ENCODE measurements at regions not wholly inside any gene's neighbourhood (a gene's known extent, or its start where the extent isn't known, plus 50 kb on each side); places are given as distances from the start of the nearest gene placed in this dataset.
"Not testable (repeated sequence)": the region's sequence is repeated elsewhere in the genome, so short reads cannot be mapped to it uniquely, and the experiment has no call there.

- no peak for DNase-seq (ENCODE audit: low read depth)
- H3K4me3 ChIP-seq (ENCODE audit: low read depth, low read length), result no peak overlapping the region
Measured at GRCh38 chr4:33751050-33751449, 2493.3 kb downstream of the ARAP2 start.

- no peak overlapping the region for H3K4me3 ChIP-seq (ENCODE audit: low read depth, low read length)
- no peak for DNase-seq (ENCODE audit: low read depth)
Measured at GRCh38 chr4:33772582-33772981, 2471.7 kb downstream of the ARAP2 start.

- DNase-seq (ENCODE audit: low read depth), result peak; percentile 30
- no peak overlapping the region for H3K4me3 ChIP-seq (ENCODE audit: low read depth, low read length)
Measured at GRCh38 chr4:33780952-33781791, 2463.1 kb downstream of the ARAP2 start.

GRCh38 chr4:33785843-33786242 lies 2458.5 kb downstream of the ARAP2 start:
- DNase-seq (ENCODE audit: low read depth), result no peak
- H3K4me3 ChIP-seq (ENCODE audit: low read depth, low read length), result no peak overlapping the region

GRCh38 chr4:33802578-33802977 lies 2441.7 kb downstream of the ARAP2 start:
- DNase-seq (ENCODE audit: low read depth), result no peak

GRCh38 chr4:33825685-33826084 lies 2418.6 kb downstream of the ARAP2 start:
- no peak for DNase-seq (ENCODE audit: low read depth)
- no peak overlapping the region for H3K4me3 ChIP-seq (ENCODE audit: low read depth, low read length)

More at GRCh38 chr4:33802578-33802977, 2441.7 kb downstream of the ARAP2 start:
- no peak overlapping the region for H3K4me3 ChIP-seq (ENCODE audit: low read depth, low read length)

GRCh38 chr4:33829356-33829755 lies 2415.0 kb downstream of the ARAP2 start:
- H3K4me3 ChIP-seq (ENCODE audit: low read depth, low read length); DNase-seq (ENCODE audit: low read depth): not testable (repeated sequence)

- peak; percentile 24 for DNase-seq (ENCODE audit: low read depth)
- H3K4me3 ChIP-seq (ENCODE audit: low read depth, low read length), result no peak overlapping the region
Measured at GRCh38 chr4:33831442-33832066, 2412.8 kb downstream of the ARAP2 start.

- DNase-seq (ENCODE audit: low read depth); H3K4me3 ChIP-seq (ENCODE audit: low read depth, low read length): not testable (repeated sequence)
Measured at GRCh38 chr4:33835764-33836163, 2408.6 kb downstream of the ARAP2 start.

- peak; percentile 31 for DNase-seq (ENCODE audit: low read depth)
- no peak overlapping the region for H3K4me3 ChIP-seq (ENCODE audit: low read depth, low read length)
Measured at GRCh38 chr4:33837043-33837838, 2407.1 kb downstream of the ARAP2 start.

GRCh38 chr4:33841120-33841519 lies 2403.2 kb downstream of the ARAP2 start:
- H3K4me3 ChIP-seq (ENCODE audit: low read depth, low read length), result no peak overlapping the region

GRCh38 chr4:33850371-33850902 lies 2393.9 kb downstream of the ARAP2 start:
- DNase-seq (ENCODE audit: low read depth), result peak; percentile 11
- no peak overlapping the region for H3K4me3 ChIP-seq (ENCODE audit: low read depth, low read length)

More at GRCh38 chr4:33841120-33841519, 2403.2 kb downstream of the ARAP2 start:
- no peak for DNase-seq (ENCODE audit: low read depth)

- H3K4me3 ChIP-seq (ENCODE audit: low read depth, low read length); DNase-seq (ENCODE audit: low read depth): not testable (repeated sequence)
Measured at GRCh38 chr4:33853670-33854069, 2390.6 kb downstream of the ARAP2 start.

- no peak overlapping the region for H3K4me3 ChIP-seq (ENCODE audit: low read depth, low read length)
- no peak for DNase-seq (ENCODE audit: low read depth)
Measured at GRCh38 chr4:33864290-33864859, 2379.9 kb downstream of the ARAP2 start.

- no peak overlapping the region for H3K4me3 ChIP-seq (ENCODE audit: low read depth, low read length)
- DNase-seq (ENCODE audit: low read depth), result no peak
Measured at GRCh38 chr4:33873791-33874190, 2370.5 kb downstream of the ARAP2 start.

- no peak overlapping the region for H3K4me3 ChIP-seq (ENCODE audit: low read depth, low read length)
- no peak for DNase-seq (ENCODE audit: low read depth)
Measured at GRCh38 chr4:33878710-33879109, 2365.6 kb downstream of the ARAP2 start.

GRCh38 chr4:33881176-33881575 lies 2363.1 kb downstream of the ARAP2 start:
- DNase-seq (ENCODE audit: low read depth), result no peak
- no peak overlapping the region for H3K4me3 ChIP-seq (ENCODE audit: low read depth, low read length)

GRCh38 chr4:33882246-33882990 lies 2361.9 kb downstream of the ARAP2 start:
- H3K4me3 ChIP-seq (ENCODE audit: low read depth, low read length), result no peak overlapping the region
- peak; percentile 84 for DNase-seq (ENCODE audit: low read depth)

GRCh38 chr4:33883111-33883510 lies 2361.2 kb downstream of the ARAP2 start:
- H3K4me3 ChIP-seq (ENCODE audit: low read depth, low read length), result no peak overlapping the region
- no peak for DNase-seq (ENCODE audit: low read depth)
